CD4-positive, CD25-positive, alpha-beta regulatory T cell (primary cell): ENCODE measurements at regions not wholly inside any gene's neighbourhood (a gene's known extent, or its start where the extent isn't known, plus 50 kb on each side); places are given as distances from the start of the nearest gene placed in this dataset.

Experiments
- ATAC-seq, 2 donors: fragments of 150-1000 bp; cut with Tn5 transposase; one replicate each; pipeline ENCODE4 v1.10.0; 2021; ENCODE audit warnings: low read depth in 2 of 2, moderate number of reproducible peaks in 2 of 2, moderate library complexity in 1 of 2
- DNase-seq, 3 donors: peaks; one replicate each; pipeline versions ENCODE4 v3.0.0 to v3.0.0-alpha.2; 2012 to 2022; ENCODE audit warnings: mixed read lengths in 1 of 3
- H3K27ac ChIP-seq: one replicate; pipeline ENCODE4 v1.7.0; 2013; ENCODE audit warnings: mild to moderate bottlenecking, low read length; ENCODE audit not compliant: insufficient read depth, poor library complexity, severe bottlenecking
- H3K27me3 ChIP-seq: one replicate; pipeline ENCODE4 v1.7.0; 2013; ENCODE audit warnings: low read length; ENCODE audit not compliant: control insufficient read depth, insufficient read depth
- H3K36me3 ChIP-seq: one replicate; pipeline ENCODE4 v1.7.0; 2013; ENCODE audit warnings: mild to moderate bottlenecking, low read length, moderate library complexity; ENCODE audit not compliant: control insufficient read depth, insufficient read depth
- H3K4me1 ChIP-seq: 2 replicates; pipeline ENCODE4 v1.7.0; 2013; ENCODE audit warnings: mild to moderate bottlenecking, low read length; ENCODE audit not compliant: insufficient read depth, control insufficient read depth, poor library complexity, severe bottlenecking
- H3K4me3 ChIP-seq: one replicate; pipeline ENCODE4 v1.7.0; 2013; ENCODE audit warnings: low read depth, mild to moderate bottlenecking, low read length, moderate library complexity
- H3K9me3 ChIP-seq, 2 experiments: 1 replicate in 1 of 2; 2 replicates in 1 of 2; pipeline ENCODE4 v1.7.0; 2013; ENCODE audit warnings: low read length in 2 of 2, mild to moderate bottlenecking in 1 of 2, moderate library complexity in 1 of 2; ENCODE audit not compliant: control insufficient read depth in 2 of 2
- H3K27ac Mint-ChIP-seq, 3 donors: one replicate each; pipeline ENCODE4 v1.8.0; 2020 to 2022; ENCODE audit warnings: mild to moderate bottlenecking in 3 of 3, mixed read lengths in 3 of 3, moderate library complexity in 2 of 3
- H3K27me3 Mint-ChIP-seq: one replicate; pipeline ENCODE4 v1.8.0; 2022; ENCODE audit warnings: mild to moderate bottlenecking, mixed read lengths
- H3K36me3 Mint-ChIP-seq: one replicate; pipeline ENCODE4 v1.8.0; 2020; ENCODE audit warnings: mixed read lengths
- H3K4me1 Mint-ChIP-seq, 4 donors: one replicate each; pipeline ENCODE4 v1.8.0; 2020 to 2022; ENCODE audit warnings: mixed read lengths in 4 of 4, mild to moderate bottlenecking in 1 of 4
- H3K4me3 Mint-ChIP-seq, 4 donors: one replicate each; pipeline ENCODE4 v1.8.0; 2020 to 2022; ENCODE audit warnings: mild to moderate bottlenecking in 4 of 4, mixed read lengths in 4 of 4, moderate library complexity in 3 of 4
- H3K9me3 Mint-ChIP-seq, 7 donors: one replicate each; pipeline ENCODE4 v1.8.0; 2020 to 2022; ENCODE audit warnings: mixed read lengths in 7 of 7, mild to moderate bottlenecking in 3 of 7, moderate library complexity in 2 of 7

GRCh38 chr13:97057176-97057575 lies 62.9 kb upstream of the OXGR1 start:
- DNase-seq, result no peak
- no peaks in the 10 kb centered on the region for H3K36me3 Mint-ChIP-seq
- Histone ChIP-seq H3K4me1 (no peaks in the 10 kb centered on the region), H3K36me3 (no peaks in the 10 kb centered on the region), H3K9me3 (no peaks in the 10 kb centered on the region), H3K27me3 (peaks cover 5% of the 10 kb centered on the region), H3K4me3 (no peak overlapping the region), H3K27ac (no peak overlapping the region)
- peaks cover 0 to 1% (median 0%) of the 10 kb centered on the region in 7 donors for H3K9me3 Mint-ChIP-seq
- no peaks in the 10 kb centered on the region for H3K4me1 Mint-ChIP-seq
- H3K27ac Mint-ChIP-seq, result no peak overlapping the region
- no peak for ATAC-seq
- H3K27me3 Mint-ChIP-seq, result peaks cover 5% of the 10 kb centered on the region
- H3K4me3 Mint-ChIP-seq, result no peak overlapping the region

- Histone ChIP-seq H3K36me3 (no peaks in the 10 kb centered on the region), H3K27me3 (peaks cover 5% of the 10 kb centered on the region), H3K9me3 (no peaks in the 10 kb centered on the region), H3K27ac (no peak overlapping the region), H3K4me1 (no peaks in the 10 kb centered on the region), H3K4me3 (no peak overlapping the region)
- Mint-ChIP-seq H3K27me3 (peaks cover 9% of the 10 kb centered on the region), H3K9me3 (peaks cover 0 to 2% (median 0%) of the 10 kb centered on the region in 7 donors), H3K36me3 (no peaks in the 10 kb centered on the region), H3K4me1 (no peaks in the 10 kb centered on the region), H3K27ac (no peak overlapping the region), H3K4me3 (no peak overlapping the region)
- ATAC-seq, result no peak
- no peak for DNase-seq
Measured at GRCh38 chr13:97058391-97058790, 64.1 kb upstream of the OXGR1 start.

- peaks cover 0 to 2% (median 0%) of the 10 kb centered on the region in 7 donors for H3K9me3 Mint-ChIP-seq
- Histone ChIP-seq H3K9me3 (no peaks in the 10 kb centered on the region), H3K4me1 (no peaks in the 10 kb centered on the region), H3K27me3 (peaks cover 5% of the 10 kb centered on the region), H3K4me3 (no peak overlapping the region), H3K27ac (no peak overlapping the region), H3K36me3 (no peaks in the 10 kb centered on the region)
- H3K4me1 Mint-ChIP-seq, result no peaks in the 10 kb centered on the region
- ATAC-seq (no peak), DNase-seq (no peak)
- H3K27ac Mint-ChIP-seq, result no peak overlapping the region
- H3K27me3 Mint-ChIP-seq, result peaks cover 9% of the 10 kb centered on the region
- no peaks in the 10 kb centered on the region for H3K36me3 Mint-ChIP-seq
- H3K4me3 Mint-ChIP-seq, result no peak overlapping the region
Measured at GRCh38 chr13:97058926-97059325, 64.7 kb upstream of the OXGR1 start.

- Histone ChIP-seq H3K9me3 (no peaks in the 10 kb centered on the region), H3K36me3 (no peaks in the 10 kb centered on the region), H3K27me3 (peaks cover 8% of the 10 kb centered on the region), H3K27ac (no peak overlapping the region), H3K4me3 (no peak overlapping the region), H3K4me1 (no peaks in the 10 kb centered on the region)
- no peak for ATAC-seq
- H3K4me1 Mint-ChIP-seq, result no peaks in the 10 kb centered on the region
- peaks cover 0 to 2% (median 0%) of the 10 kb centered on the region in 7 donors for H3K9me3 Mint-ChIP-seq
- no peaks in the 10 kb centered on the region for H3K36me3 Mint-ChIP-seq
- H3K27me3 Mint-ChIP-seq, result peaks cover 10% of the 10 kb centered on the region
- no peak overlapping the region for H3K4me3 Mint-ChIP-seq
- DNase-seq, result no peak
- no peak overlapping the region for H3K27ac Mint-ChIP-seq
Measured at GRCh38 chr13:97067017-97067895, 73.0 kb upstream of the OXGR1 start.

- Mint-ChIP-seq H3K9me3 (peaks cover 0 to 2% (median 0%) of the 10 kb centered on the region in 7 donors), H3K27ac (no peak overlapping the region), H3K4me3 (no peak overlapping the region), H3K27me3 (peaks cover 6% of the 10 kb centered on the region), H3K36me3 (no peaks in the 10 kb centered on the region), H3K4me1 (no peaks in the 10 kb centered on the region)
- Histone ChIP-seq H3K27me3 (peaks cover 8% of the 10 kb centered on the region), H3K9me3 (no peaks in the 10 kb centered on the region), H3K4me1 (no peaks in the 10 kb centered on the region), H3K36me3 (no peaks in the 10 kb centered on the region), H3K27ac (no peak overlapping the region), H3K4me3 (no peak overlapping the region)
- DNase-seq (no peak), ATAC-seq (no peak)
Measured at GRCh38 chr13:97068151-97068550, 73.9 kb upstream of the OXGR1 start.

GRCh38 chr13:97069050-97069815 lies 75.0 kb upstream of the OXGR1 start:
- H3K27me3 Mint-ChIP-seq, result peaks cover 6% of the 10 kb centered on the region
- H3K4me1 Mint-ChIP-seq, result no peaks in the 10 kb centered on the region
- peaks cover 0 to 3% of the 10 kb centered on the region in 2 experiments for H3K9me3 ChIP-seq

GRCh38 chr13:97072297-97072696 lies 78.0 kb upstream of the OXGR1 start:
- Histone ChIP-seq H3K36me3 (no peaks in the 10 kb centered on the region), H3K27ac (no peak overlapping the region), H3K4me3 (no peak overlapping the region), H3K9me3 (peaks cover 5 to 9% of the 10 kb centered on the region in 2 experiments), H3K27me3 (peaks cover 5% of the 10 kb centered on the region), H3K4me1 (no peaks in the 10 kb centered on the region)
- ATAC-seq (no peak), DNase-seq (no peak)
- Mint-ChIP-seq H3K36me3 (no peaks in the 10 kb centered on the region), H3K9me3 (peaks cover 0 to 11% (median 4%) of the 10 kb centered on the region in 7 donors), H3K4me3 (no peak overlapping the region), H3K4me1 (no peaks in the 10 kb centered on the region), H3K27me3 (peaks cover 3% of the 10 kb centered on the region), H3K27ac (no peak overlapping the region)

More at GRCh38 chr13:97069050-97069815, 75.0 kb upstream of the OXGR1 start:
- Mint-ChIP-seq H3K27ac (no peak overlapping the region), H3K4me3 (peak overlapping the region in 1 of 4 donors; percentile 17), H3K9me3 (peaks cover 0 to 6% (median 1%) of the 10 kb centered on the region in 7 donors), H3K36me3 (no peaks in the 10 kb centered on the region)
- Histone ChIP-seq H3K36me3 (no peaks in the 10 kb centered on the region), H3K27ac (no peak overlapping the region), H3K4me1 (no peaks in the 10 kb centered on the region), H3K27me3 (peaks cover 8% of the 10 kb centered on the region), H3K4me3 (no peak overlapping the region)
- ATAC-seq (no peak), DNase-seq (no peak)
